HG03175 (cell line): ENCODE measurements at regions not wholly inside any gene's neighbourhood (a gene's known extent, or its start where the extent isn't known, plus 50 kb on each side); places are given as distances from the start of the nearest gene placed in this dataset.
"Not testable (repeated sequence)": the region's sequence is repeated elsewhere in the genome, so short reads cannot be mapped to it uniquely, and the experiment has no call there.

ENCODE experiments used
- ATAC-seq: cut with Tn5 transposase; IDR thresholded peaks from one replicate; pipeline ENCODE4 v1.9.1; 2021; ENCODE audit warnings: mild to moderate bottlenecking, moderate library complexity; ENCODE audit not compliant: unreplicated experiment

- not testable (repeated sequence) for ATAC-seq
Observed at GRCh38 chr7:153723892-153724291, 328.3 kb upstream of the DPP6 start.

GRCh38 chr7:153731504-153731903, 320.7 kb upstream of the DPP6 start:
- not testable (repeated sequence) for ATAC-seq

GRCh38 chr7:153743434-153743833, 308.8 kb upstream of the DPP6 start:
- not testable (repeated sequence) for ATAC-seq

GRCh38 chr7:153747969-153748368, 304.2 kb upstream of the DPP6 start:
- ATAC-seq, result not testable (repeated sequence)

GRCh38 chr7:153748885-153749284, 303.3 kb upstream of the DPP6 start:
- ATAC-seq, result not testable (repeated sequence)

- not testable (repeated sequence) for ATAC-seq
Observed at GRCh38 chr7:153765869-153766268, 286.3 kb upstream of the DPP6 start.

- not testable (repeated sequence) for ATAC-seq
Observed at GRCh38 chr7:153766926-153767325, 285.3 kb upstream of the DPP6 start.

- no peak for ATAC-seq
Observed at GRCh38 chr7:153772966-153773365, 279.2 kb upstream of the DPP6 start.

- ATAC-seq, result not testable (repeated sequence)
Observed at GRCh38 chr7:153776940-153777339, 275.3 kb upstream of the DPP6 start.

GRCh38 chr7:153797363-153797762, 254.8 kb upstream of the DPP6 start:
- ATAC-seq, result not testable (repeated sequence)

- ATAC-seq, result no peak
Observed at GRCh38 chr7:153808117-153808516, 244.1 kb upstream of the DPP6 start.

GRCh38 chr7:153829525-153829924, 222.7 kb upstream of the DPP6 start:
- no peak for ATAC-seq

- no peak for ATAC-seq
Observed at GRCh38 chr7:153832160-153832559, 220.0 kb upstream of the DPP6 start.

GRCh38 chr7:153835103-153835502, 217.1 kb upstream of the DPP6 start:
- ATAC-seq, result no peak

GRCh38 chr7:153835712-153836265, 216.4 kb upstream of the DPP6 start:
- no peak for ATAC-seq

- no peak for ATAC-seq
Observed at GRCh38 chr7:153838591-153838990, 213.6 kb upstream of the DPP6 start.

GRCh38 chr7:153840861-153841260, 211.3 kb upstream of the DPP6 start:
- ATAC-seq, result no peak

- ATAC-seq, result no peak
Observed at GRCh38 chr7:153847828-153848227, 204.4 kb upstream of the DPP6 start.

- ATAC-seq, result no peak
Observed at GRCh38 chr7:153852261-153852660, 199.9 kb upstream of the DPP6 start.

GRCh38 chr7:153858355-153858754, 193.8 kb upstream of the DPP6 start:
- no peak for ATAC-seq

GRCh38 chr7:153859239-153859638, 193.0 kb upstream of the DPP6 start:
- no peak for ATAC-seq

GRCh38 chr7:153886506-153887441, 165.4 kb upstream of the DPP6 start:
- ATAC-seq, result no peak
